ENCODE measurements at regions not wholly inside any gene's neighbourhood (a gene's known extent, or its start where the extent isn't known, plus 50 kb on each side); places are given as distances from the start of the nearest gene placed in this dataset.
"Not testable (repeated sequence)": the region's sequence is repeated elsewhere in the genome, so short reads cannot be mapped to it uniquely, and the experiment has no call there.

- POLR2A ChIA-PET (ENCODE audit: partially characterized antibody); H3K27ac ChIP-seq (ENCODE audit: low read depth, low read length); H3K4me2 ChIP-seq (ENCODE audit: insufficient read depth in 1 of 2, low read depth in 2 of 2, low read length in 2 of 2); FAIRE-seq; H3K36me3 ChIP-seq (ENCODE audit: control insufficient read depth in 2 of 4, insufficient read depth in 4 of 4, low read length in 3 of 4); H4K91ac ChIP-seq (replicated peaks; ENCODE audit: insufficient read length, low read length); H2BK5ac ChIP-seq (ENCODE audit: low read depth, low read length); H4K5ac ChIP-seq (ENCODE audit: insufficient read length, low read depth, low read length); H3K79me2 ChIP-seq (ENCODE audit: control insufficient read depth in 1 of 2, insufficient read depth in 2 of 2, low read length in 2 of 2); H3K4ac ChIP-seq (replicated peaks; ENCODE audit: insufficient read length, low read depth, low read length); DNase-seq (ENCODE audit: low read depth in 1 of 2, low spot score in 2 of 2); H4K20me1 ChIP-seq (replicated peaks in 1 of 2; ENCODE audit: control insufficient read depth in 1 of 2, insufficient read depth in 2 of 2, low read length in 2 of 2); H3K27me3 ChIP-seq (replicated peaks in 1 of 4; ENCODE audit: control insufficient read depth in 3 of 4, extremely low read depth in 1 of 4, insufficient read depth in 3 of 4, low read length in 3 of 4); H3K56ac ChIP-seq (replicated peaks; ENCODE audit: insufficient read length, low read depth, low read length); H3K23me2 ChIP-seq (ENCODE audit: low read depth, low read length); H3K4me1 ChIP-seq (replicated peaks in 1 of 4; ENCODE audit: control insufficient read depth in 3 of 4, insufficient read depth in 4 of 4, low read length in 3 of 4); H2BK15ac ChIP-seq (ENCODE audit: low read length); H2BK20ac ChIP-seq (ENCODE audit: low read length); H3K4me3 ChIP-seq (ENCODE audit: extremely low read depth in 1 of 4, insufficient read depth in 2 of 4, low read depth in 3 of 4, low read length in 4 of 4); H3K18ac ChIP-seq (ENCODE audit: extremely low read depth, low read length); H2AFZ ChIP-seq (ENCODE audit: low read length); H3K14ac ChIP-seq (ENCODE audit: insufficient read length); H2BK12ac ChIP-seq (ENCODE audit: low read depth, low read length); H3K79me1 ChIP-seq (ENCODE audit: low read depth, low read length); H3K23ac ChIP-seq (ENCODE audit: insufficient read length); H3K9ac ChIP-seq (replicated peaks in 1 of 4; ENCODE audit: extremely low read depth in 1 of 4, low read depth in 3 of 4, low read length in 3 of 4); H4K8ac ChIP-seq (ENCODE audit: extremely low read depth, insufficient read depth, low read length); H2AK5ac ChIP-seq (ENCODE audit: low read depth, low read length); H2BK120ac ChIP-seq (replicated peaks; ENCODE audit: low read depth, low read length); H3K9me3 ChIP-seq (ENCODE audit: insufficient read depth in 2 of 2, low read depth in 1 of 2, low read length in 1 of 2): not testable (repeated sequence)
- CTCF ChIA-PET (ENCODE audit: partially characterized antibody) = interaction anchor here (0.6 to 2.0 kb wide), 5 partner anchors 18 to 1010 kb away, joined by 3 to 6 read pairs (median 3); no protein-coding TSS in a partner anchor
- 95% methylated on average over 14 of the region's 31 CpGs; no CpG with 5 or more reads in 1 of the 2 experiments for WGBS, 2 experiments (ENCODE audit: extremely low coverage in 1 of 2, insufficient coverage in 1 of 2, insufficient read length in 1 of 2, insufficient replicate concordance in 2 of 2, low coverage in 1 of 2, low lambda C conversion rate in 2 of 2, missing lambda C conversion rate in 1 of 2)
Measured at GRCh38 chr6:152834366-152834765, 83.8 kb downstream of the VIP start.

All from H1 (cell line).